Parathyroid adenoma (tissue), 2 donors: ENCODE measurements at regions not wholly inside any gene's neighbourhood (a gene's known extent, or its start where the extent isn't known, plus 50 kb on each side); places are given as distances from the start of the nearest gene placed in this dataset.

Source experiments
- H2AFZ ChIP-seq: fragments of 300-600 bp; sonication (generic); one replicate; pipeline ENCODE4 v1.7.0; 2017; ENCODE audit warnings: antibody characterized with exemption, mild to moderate bottlenecking
- H3K27ac ChIP-seq: fragments of 300-600 bp; sonication (generic); one replicate; pipeline ENCODE4 v1.7.0; 2017
- H3K27me3 ChIP-seq: fragments of 300-600 bp; sonication (generic); one replicate; pipeline ENCODE4 v1.7.0; 2017; ENCODE audit warnings: low read length; ENCODE audit not compliant: control insufficient read depth, insufficient read depth
- H3K36me3 ChIP-seq: fragments of 300-600 bp; sonication (generic); one replicate; pipeline ENCODE4 v1.7.0; 2017; ENCODE audit warnings: low read length; ENCODE audit not compliant: control insufficient read depth, insufficient read depth
- H3K4me1 ChIP-seq: fragments of 300-600 bp; sonication (generic); one replicate; pipeline ENCODE4 v1.7.0; 2017; ENCODE audit warnings: control low read depth
- H3K4me2 ChIP-seq: fragments of 300-600 bp; sonication (generic); one replicate; pipeline ENCODE4 v1.7.0; 2017; ENCODE audit warnings: low read length
- H3K4me3 ChIP-seq: fragments of 300-600 bp; sonication (generic); one replicate; pipeline ENCODE4 v1.7.0; 2017; ENCODE audit warnings: low read depth, low read length
- H3K79me2 ChIP-seq: fragments of 300-600 bp; sonication (generic); one replicate; pipeline ENCODE4 v1.7.0; 2017; ENCODE audit warnings: control low read depth
- H3K9ac ChIP-seq: fragments of 300-600 bp; sonication (generic); one replicate; pipeline ENCODE4 v1.7.0; 2017; ENCODE audit warnings: mild to moderate bottlenecking
- H3K9me3 ChIP-seq: fragments of 300-600 bp; sonication (generic); one replicate; pipeline ENCODE4 v1.7.0; 2017; ENCODE audit warnings: low read length; ENCODE audit not compliant: control insufficient read depth
- CTCF ChIP-seq: fragments of 300-600 bp; sonication (generic); IDR thresholded peaks from one replicate; pipeline ENCODE4 v1.7.0; 2017; ENCODE audit warnings: antibody characterized with exemption, mild to moderate bottlenecking
- donor health status: primary hyperparathyroidism.

GRCh38 chr14:71728386-71728785, 203.8 kb upstream of the RGS6 start:
- Histone ChIP-seq H3K36me3 (no peaks in the 10 kb centered on the region), H3K9ac (no peak overlapping the region), H2AFZ (no peak overlapping the region), H3K9me3 (no peaks in the 10 kb centered on the region), H3K27ac (no peak overlapping the region), H3K79me2 (no peaks in the 10 kb centered on the region), H3K27me3 (no peaks in the 10 kb centered on the region), H3K4me1 (no peaks in the 10 kb centered on the region), H3K4me3 (no peak overlapping the region), H3K4me2 (no peak overlapping the region)
- no peak for TF ChIP-seq CTCF

DNA sequence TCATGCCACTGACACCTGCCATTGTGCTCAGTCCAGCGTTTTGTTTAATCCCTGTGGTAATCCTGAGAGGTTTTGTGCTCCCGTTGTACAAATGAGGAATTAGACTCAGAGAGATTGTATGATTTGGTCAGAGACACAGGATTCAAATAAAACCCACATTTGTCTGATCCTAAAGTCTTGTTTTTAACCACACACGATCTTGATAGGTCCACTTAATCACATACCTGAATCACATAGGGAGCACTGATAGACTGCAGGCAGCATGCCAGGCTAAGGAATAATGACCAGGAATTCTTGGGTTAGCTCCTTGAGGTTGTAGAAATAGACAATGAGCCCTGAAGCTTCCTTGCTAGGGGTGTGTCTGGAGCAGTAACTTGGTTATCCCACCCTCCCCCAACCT, 202.6 kb upstream of the RGS6 start:
- no peak overlapping the region for H3K9ac ChIP-seq
- H3K79me2 ChIP-seq: no peaks in the 10 kb centered on the region
- H3K27ac ChIP-seq: no peak overlapping the region
- no peak overlapping the region for H3K4me3 ChIP-seq
- H3K36me3 ChIP-seq: no peaks in the 10 kb centered on the region
- H3K27me3 ChIP-seq: no peaks in the 10 kb centered on the region
- no peak overlapping the region for H3K4me2 ChIP-seq
- H2AFZ ChIP-seq: no peak overlapping the region
- H3K9me3 ChIP-seq: no peaks in the 10 kb centered on the region
- H3K4me1 ChIP-seq: no peaks in the 10 kb centered on the region
- no peak for TF ChIP-seq CTCF

DNA sequence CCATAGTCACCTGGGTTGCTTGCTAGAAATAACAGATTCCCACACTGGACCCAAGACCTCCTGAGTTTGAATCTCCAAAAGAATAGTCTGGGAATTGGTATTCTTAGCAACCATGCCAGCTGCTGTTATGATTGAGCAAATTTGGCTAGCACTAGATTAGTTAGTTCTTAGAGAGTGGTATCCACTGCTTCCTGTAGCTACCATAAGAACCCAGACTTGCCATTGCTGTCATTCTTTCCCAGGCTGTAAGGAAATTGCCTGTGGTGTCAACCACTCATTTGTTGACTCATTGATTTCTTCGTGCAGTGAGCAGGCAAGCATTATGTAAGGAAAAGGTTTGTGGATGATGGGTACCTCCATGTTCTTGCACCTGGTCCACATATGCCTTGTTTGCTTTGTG, 201.8 kb upstream of the RGS6 start:
- Histone ChIP-seq H3K4me2 (no peak overlapping the region), H3K9ac (no peak overlapping the region), H3K27me3 (no peaks in the 10 kb centered on the region), H2AFZ (no peak overlapping the region), H3K4me1 (no peaks in the 10 kb centered on the region), H3K27ac (no peak overlapping the region), H3K9me3 (no peaks in the 10 kb centered on the region), H3K79me2 (no peaks in the 10 kb centered on the region), H3K4me3 (no peak overlapping the region), H3K36me3 (no peaks in the 10 kb centered on the region)
- no peak for TF ChIP-seq CTCF

GRCh38 chr14:71731096-71731495, 201.1 kb upstream of the RGS6 start:
- Histone ChIP-seq H3K9ac (no peak overlapping the region), H3K4me1 (no peaks in the 10 kb centered on the region), H3K36me3 (no peaks in the 10 kb centered on the region), H2AFZ (no peak overlapping the region), H3K9me3 (no peaks in the 10 kb centered on the region), H3K4me3 (no peak overlapping the region), H3K27me3 (no peaks in the 10 kb centered on the region), H3K4me2 (no peak overlapping the region), H3K79me2 (no peaks in the 10 kb centered on the region), H3K27ac (no peak overlapping the region)
- no peak for TF ChIP-seq CTCF

- no peak overlapping the region for H3K4me3 ChIP-seq
Observed at GRCh38 chr14:71733210-71733883, 198.9 kb upstream of the RGS6 start.

More at GRCh38 chr14:71733210-71733883, 198.9 kb upstream of the RGS6 start:
- Histone ChIP-seq H3K4me1 (no peaks in the 10 kb centered on the region), H3K27ac (no peak overlapping the region), H3K9ac (no peak overlapping the region), H2AFZ (no peak overlapping the region), H3K36me3 (no peaks in the 10 kb centered on the region), H3K4me2 (no peak overlapping the region), H3K27me3 (no peaks in the 10 kb centered on the region), H3K79me2 (no peaks in the 10 kb centered on the region), H3K9me3 (no peaks in the 10 kb centered on the region)
- no peak for TF ChIP-seq CTCF
